ENCODE measurements at regions not wholly inside any gene's neighbourhood (a gene's known extent, or its start where the extent isn't known, plus 50 kb on each side); places are given as distances from the start of the nearest gene placed in this dataset.

GRCh38 chr11:92764128-92764527 lies 205.3 kb upstream of the MTNR1B start:
- CTCF ChIA-PET (ENCODE audit: low intra/inter-chr PET ratio) = no interaction called here

More at GRCh38 chr11:92764128-92764527, 205.3 kb upstream of the MTNR1B start:
- Histone ChIP-seq H3K4me2 (ENCODE audit: insufficient read depth, low read length) (no peak overlapping the region), H2AFZ (ENCODE audit: low read depth, low read length) (no peak overlapping the region), H3K9ac (ENCODE audit: insufficient read depth in 1 of 2, low read depth in 2 of 2, low read length in 2 of 2) (no peak overlapping the region), H3K27ac (ENCODE audit: extremely low read depth, low read depth, low read length) (no peak overlapping the region), H3K4me1 (replicated peaks in 1 of 2; ENCODE audit: control insufficient read depth in 2 of 2, insufficient read depth in 2 of 2, low read length in 2 of 2) (no peaks in the 10 kb centered on the region), H3K4me3 (no peak overlapping the region), H4K20me1 (replicated peaks; ENCODE audit: control insufficient read depth, insufficient read depth, low read length) (no peaks in the 10 kb centered on the region), H3K36me3 (ENCODE audit: control insufficient read depth, insufficient read depth, low read length) (no peaks in the 10 kb centered on the region), H3K9me1 (ENCODE audit: control insufficient read depth, insufficient read depth, low read length) (no peaks in the 10 kb centered on the region), H3K27me3 (ENCODE audit: control insufficient read depth in 2 of 2, insufficient read depth in 2 of 2, low read length in 2 of 2) (no peaks in the 10 kb centered on the region), H3K79me2 (ENCODE audit: control insufficient read depth, insufficient read depth, low read length) (no peaks in the 10 kb centered on the region), H3K9me3 (replicated peaks; ENCODE audit: control insufficient read depth, insufficient read depth, low read depth, low read length) (no peaks in the 10 kb centered on the region)
- FAIRE-seq (no peak), DNase-seq (ENCODE audit: extremely low read depth in 1 of 4, low spot score in 3 of 4) (no peak), ATAC-seq (no peak)
- BruUV-seq (replicated peaks) = no TSS peak
- POLR2A ChIA-PET = no interaction called here
- in situ Hi-C loops (cut with MboI) = no loop called here
- WGBS (ENCODE audit: insufficient coverage, low coverage, missing lambda C conversion rate) = 0% methylated on average over 4 of the region's 4 CpGs
- intact Hi-C loops (cut with micrococcal nuclease) = no loop called here
- no peak for TF ChIP-seq ADNP (tag; IDR thresholded peaks at IDR 0.05)
- no peak for TF ChIP-seq TOE1 (IDR thresholded peaks at IDR 0.05; ENCODE audit: borderline replicate concordance)
- TF ChIP-seq TOE1 (CRISPR knock-in tag; IDR thresholded peaks at IDR 0.05; ENCODE audit: borderline replicate concordance, low read depth) = no peak
- TF ChIP-seq FOXA1 (IDR thresholded peaks at IDR 0.05; ENCODE audit: borderline replicate concordance) = no peak
- no peak for TF ChIP-seq SLC30A9 (CRISPR knock-in tag; IDR thresholded peaks at IDR 0.05)
- TF ChIP-seq SMARCA4 (IDR thresholded peaks at IDR 0.05) = no peak
- TF ChIP-seq ZNF41 (CRISPR knock-in tag; conservative IDR thresholded peaks at IDR 0.05) = no peak
- no peak for TF ChIP-seq ZNF23 (CRISPR knock-in tag; IDR thresholded peaks at IDR 0.05)
- TF ChIP-seq KDM2B (CRISPR knock-in tag; IDR thresholded peaks at IDR 0.05) = no peak
- no peak for TF ChIP-seq KHSRP (IDR thresholded peaks at IDR 0.05)
- TF ChIP-seq ETV5 (CRISPR knock-in tag; IDR thresholded peaks at IDR 0.05; ENCODE audit: low read depth) = no peak
- no peak for TF ChIP-seq ZFP30 (CRISPR knock-in tag; IDR thresholded peaks at IDR 0.05; ENCODE audit: borderline replicate concordance)
- TF ChIP-seq CREB5 (CRISPR knock-in tag; IDR thresholded peaks at IDR 0.05) = no peak
- TF ChIP-seq DIDO1 (tag; IDR thresholded peaks at IDR 0.05; ENCODE audit: low read depth) = no peak

Measured in K562 (cell line).